Caco-2 (cell line): ENCODE measurements at regions not wholly inside any gene's neighbourhood (a gene's known extent, or its start where the extent isn't known, plus 50 kb on each side); places are given as distances from the start of the nearest gene placed in this dataset.

Experiments
- BruUV-seq: library from RNA; stranded (reverse); fragments of 400-500 nt; replicated peaks from 2 replicates; lab custom pipeline; 2021; lab: Mats Ljungman, UMichigan
- CTCF ChIA-PET: fragments of 300-600 bp; sonication (Branson Sonifier 250); formaldehyde crosslinking; loops from one replicate; lab custom pipeline; 2022; ENCODE audit warnings: antibody characterized with exemption; lab: Charles Lee
- POLR2A ChIA-PET: fragments of 300-600 bp; sonication (Branson Sonifier 250); formaldehyde crosslinking; loops from one replicate; lab custom pipeline; 2022; ENCODE audit warnings: antibody characterized with exemption; lab: Charles Lee
- DNase-seq, 2 experiments: peaks; one replicate each; pipeline versions ENCODE4 v3.0.0 to v3.0.0-alpha.2; 2020 to 2022
- H3K27me3 ChIP-seq: replicated peaks from 2 replicates; pipeline ENCODE4 v1.6.0; 2011; ENCODE audit warnings: low read length; ENCODE audit not compliant: control insufficient read depth, insufficient read depth
- H3K36me3 ChIP-seq: 2 replicates; pipeline ENCODE4 v1.5.1; 2011; ENCODE audit warnings: low read length; ENCODE audit not compliant: control insufficient read depth, insufficient read depth
- H3K4me1 ChIP-seq: fragments of 250-450 bp; sonication (Bioruptor Pico); 2 replicates; pipeline ENCODE4 v1.5.1; 2020; ENCODE audit warnings: mild to moderate bottlenecking
- H3K4me3 ChIP-seq: 2 replicates; pipeline ENCODE4 v1.5.1; 2011; ENCODE audit warnings: low read depth, mild to moderate bottlenecking, control low read depth, low read length
- H3K9me3 ChIP-seq: fragments of 250-450 bp; sonication (Bioruptor Pico); 2 replicates; pipeline ENCODE4 v1.5.1; 2020; ENCODE audit warnings: mild to moderate bottlenecking, moderate library complexity
- H3K27ac Mint-ChIP-seq: one replicate; pipeline ENCODE4 v1.8.0; 2022; ENCODE audit warnings: mixed read lengths; ENCODE audit not compliant: unreplicated experiment
- H3K27me3 Mint-ChIP-seq: one replicate; pipeline ENCODE4 v1.8.0; 2022; ENCODE audit warnings: mixed read lengths; ENCODE audit not compliant: insufficient read depth, unreplicated experiment
- H3K36me3 Mint-ChIP-seq: one replicate; pipeline ENCODE4 v1.8.0; 2022; ENCODE audit warnings: mild to moderate bottlenecking, mixed read lengths; ENCODE audit not compliant: insufficient read depth, unreplicated experiment
- H3K4me1 Mint-ChIP-seq: one replicate; pipeline ENCODE4 v1.8.0; 2022; ENCODE audit warnings: low read depth, mixed read lengths; ENCODE audit not compliant: unreplicated experiment
- H3K4me3 Mint-ChIP-seq: one replicate; pipeline ENCODE4 v1.8.0; 2022; ENCODE audit warnings: mild to moderate bottlenecking, moderate library complexity, mixed read lengths; ENCODE audit not compliant: unreplicated experiment
- H3K9me3 Mint-ChIP-seq: one replicate; pipeline ENCODE4 v1.8.0; 2022; ENCODE audit warnings: mixed read lengths; ENCODE audit not compliant: unreplicated experiment
- intact Hi-C: fragments of 100-400 bp; cut with micrococcal nuclease; formaldehyde crosslinking; loops from one replicate; pipeline ENCODE4 v1.10.0; 2022; ENCODE audit not compliant: unreplicated experiment
- TF ChIP-seq, protein P1 (sequence below), 2 experiments: fragments of 200-600 bp in 1 of 2; IDR thresholded peaks; 1 replicate in 1 of 2; 2 replicates in 1 of 2; pipeline versions ENCODE4 v1.5.1 to v1.8.0; 2011 to 2022; ENCODE audit warnings: antibody characterized with exemption in 1 of 2, control low read depth in 1 of 2, inconsistent platforms in 1 of 2, low read depth in 1 of 2, low read length in 1 of 2, mild to moderate bottlenecking in 1 of 2, moderate library complexity in 1 of 2; ENCODE audit not compliant: insufficient read depth in 1 of 2, severe bottlenecking in 1 of 2, unreplicated experiment in 1 of 2

DNA sequence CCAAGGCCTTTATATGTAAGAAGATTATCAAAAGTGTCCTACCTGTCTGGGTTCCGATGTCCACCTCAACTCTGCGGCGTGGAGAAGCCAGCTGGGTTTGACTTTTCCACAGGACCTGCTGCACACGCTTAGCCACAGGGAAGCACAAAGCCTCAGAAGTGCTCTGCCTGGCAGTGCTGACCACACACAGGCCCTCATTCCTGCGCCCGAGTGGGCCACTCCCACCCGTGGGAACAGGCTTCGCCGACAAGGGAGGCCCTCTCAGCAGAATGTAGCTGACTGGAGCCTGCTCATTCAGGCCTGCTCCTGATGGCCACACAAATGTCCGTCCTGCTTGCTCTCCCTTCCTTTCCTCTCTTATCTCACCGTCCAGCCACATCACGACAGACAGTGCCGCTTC, 221.4 kb upstream of the LRRN1 start:
- POLR2A ChIA-PET = no interaction called here
- Histone ChIP-seq H3K4me1 (no peaks in the 10 kb centered on the region), H3K4me3 (no peak overlapping the region), H3K9me3 (no peaks in the 10 kb centered on the region), H3K36me3 (no peaks in the 10 kb centered on the region), H3K27me3 (no peaks in the 10 kb centered on the region; the same call in 1 of the 2 replicates)
- Mint-ChIP-seq H3K4me3 (no peak overlapping the region), H3K36me3 (no peaks in the 10 kb centered on the region), H3K27me3 (peaks cover 8% of the 10 kb centered on the region), H3K4me1 (no peaks in the 10 kb centered on the region), H3K9me3 (no peaks in the 10 kb centered on the region), H3K27ac (no peak overlapping the region)
- DNase-seq = no peak
- CTCF ChIA-PET = no interaction called here
- intact Hi-C loops = no loop called here
- no TSS peak for BruUV-seq
- TF ChIP-seq, protein P1, sequence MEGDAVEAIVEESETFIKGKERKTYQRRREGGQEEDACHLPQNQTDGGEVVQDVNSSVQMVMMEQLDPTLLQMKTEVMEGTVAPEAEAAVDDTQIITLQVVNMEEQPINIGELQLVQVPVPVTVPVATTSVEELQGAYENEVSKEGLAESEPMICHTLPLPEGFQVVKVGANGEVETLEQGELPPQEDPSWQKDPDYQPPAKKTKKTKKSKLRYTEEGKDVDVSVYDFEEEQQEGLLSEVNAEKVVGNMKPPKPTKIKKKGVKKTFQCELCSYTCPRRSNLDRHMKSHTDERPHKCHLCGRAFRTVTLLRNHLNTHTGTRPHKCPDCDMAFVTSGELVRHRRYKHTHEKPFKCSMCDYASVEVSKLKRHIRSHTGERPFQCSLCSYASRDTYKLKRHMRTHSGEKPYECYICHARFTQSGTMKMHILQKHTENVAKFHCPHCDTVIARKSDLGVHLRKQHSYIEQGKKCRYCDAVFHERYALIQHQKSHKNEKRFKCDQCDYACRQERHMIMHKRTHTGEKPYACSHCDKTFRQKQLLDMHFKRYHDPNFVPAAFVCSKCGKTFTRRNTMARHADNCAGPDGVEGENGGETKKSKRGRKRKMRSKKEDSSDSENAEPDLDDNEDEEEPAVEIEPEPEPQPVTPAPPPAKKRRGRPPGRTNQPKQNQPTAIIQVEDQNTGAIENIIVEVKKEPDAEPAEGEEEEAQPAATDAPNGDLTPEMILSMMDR (IDR thresholded peaks at IDR 0.05; ENCODE audit: insufficient read depth in 1 of 2, low read depth in 1 of 2, low read length in 1 of 2, severe bottlenecking in 1 of 2, unreplicated experiment in 1 of 2) = no peak

DNA sequence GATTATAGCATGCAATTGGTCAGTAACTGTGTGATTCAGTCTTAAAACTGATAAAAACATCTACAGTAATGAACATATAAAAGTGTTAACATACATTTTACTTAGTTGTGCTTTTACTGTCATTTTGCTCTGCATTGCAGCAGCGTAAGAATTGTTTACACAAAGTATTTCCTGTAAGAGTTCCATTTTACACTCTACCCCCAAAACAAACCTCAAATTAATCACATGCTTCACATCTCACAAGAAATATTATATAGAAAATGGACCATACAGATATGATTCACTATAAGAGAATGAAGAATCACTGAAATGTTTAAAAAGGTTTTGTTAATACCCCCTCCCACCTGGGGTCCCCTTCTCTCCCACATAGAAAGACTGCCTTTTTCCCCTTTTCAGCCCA, 225.9 kb upstream of the LRRN1 start:
- Mint-ChIP-seq H3K4me1 (no peaks in the 10 kb centered on the region), H3K27me3 (peaks cover 5% of the 10 kb centered on the region), H3K27ac (no peak overlapping the region), H3K9me3 (no peaks in the 10 kb centered on the region), H3K36me3 (no peaks in the 10 kb centered on the region), H3K4me3 (no peak overlapping the region)
- Histone ChIP-seq H3K36me3 (no peaks in the 10 kb centered on the region), H3K27me3 (no peaks in the 10 kb centered on the region; the same call in 1 of the 2 replicates), H3K9me3 (no peaks in the 10 kb centered on the region), H3K4me3 (no peak overlapping the region), H3K4me1 (no peaks in the 10 kb centered on the region)
- intact Hi-C loops = no loop called here
- no TSS peak for BruUV-seq
- TF ChIP-seq, protein P1 (IDR thresholded peaks at IDR 0.05; ENCODE audit: insufficient read depth in 1 of 2, low read depth in 1 of 2, low read length in 1 of 2, severe bottlenecking in 1 of 2, unreplicated experiment in 1 of 2) = no peak
- DNase-seq = no peak
- CTCF ChIA-PET = no interaction called here
- POLR2A ChIA-PET = no interaction called here

DNA sequence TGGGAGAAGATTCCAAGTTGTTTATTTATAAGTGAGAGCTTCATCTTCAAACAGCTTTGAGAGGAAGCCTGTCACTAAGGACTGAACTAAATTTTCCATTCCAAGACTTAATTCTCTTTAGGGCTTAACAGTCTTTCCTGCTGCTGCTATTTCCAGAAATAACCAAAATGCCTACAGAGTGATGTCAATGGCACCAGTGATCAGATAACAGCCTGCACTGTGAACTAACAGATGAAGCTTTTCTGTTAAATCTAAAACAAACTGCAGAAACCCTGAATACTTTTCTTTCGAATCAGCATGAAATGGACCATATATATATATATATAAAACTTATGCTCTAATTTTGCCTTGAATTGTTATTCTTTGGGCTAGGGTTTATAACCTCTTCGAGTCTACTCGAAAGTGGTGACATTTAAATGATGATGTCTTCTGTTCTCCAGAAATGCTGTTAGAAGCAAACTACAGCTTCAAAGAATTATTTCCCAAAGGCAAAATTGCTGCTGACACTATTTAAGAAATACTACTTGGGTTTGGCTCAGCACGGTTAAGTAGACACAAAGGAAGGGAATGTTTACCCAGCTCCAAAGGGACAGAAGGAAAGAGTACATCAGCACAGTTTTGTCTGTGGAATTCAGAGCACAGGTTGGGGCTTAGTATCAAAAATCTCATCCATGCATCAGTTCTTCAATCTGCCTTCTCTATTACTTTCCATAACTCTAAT, 238.5 kb upstream of the LRRN1 start:
- Mint-ChIP-seq H3K27ac (no peak overlapping the region), H3K4me1 (no peaks in the 10 kb centered on the region), H3K9me3 (no peaks in the 10 kb centered on the region), H3K4me3 (no peak overlapping the region), H3K36me3 (no peaks in the 10 kb centered on the region), H3K27me3 (no peaks in the 10 kb centered on the region)
- Histone ChIP-seq H3K36me3 (no peaks in the 10 kb centered on the region), H3K4me3 (no peak overlapping the region), H3K4me1 (no peaks in the 10 kb centered on the region), H3K9me3 (no peaks in the 10 kb centered on the region), H3K27me3 (no peaks in the 10 kb centered on the region)
- CTCF ChIA-PET = no interaction called here
- TF ChIP-seq, protein P1 (IDR thresholded peaks at IDR 0.05; ENCODE audit: insufficient read depth in 1 of 2, low read depth in 1 of 2, low read length in 1 of 2, severe bottlenecking in 1 of 2, unreplicated experiment in 1 of 2) = no peak
- DNase-seq = no peak
- POLR2A ChIA-PET = no interaction called here
- intact Hi-C loops = loop anchor here (1.0 kb wide), 1 partner anchor 49 kb away; no protein-coding TSS in a partner anchor
- no TSS peak for BruUV-seq
